Upper lobe of left lung (tissue), 4 donors: ENCODE measurements at regions not wholly inside any gene's neighbourhood (a gene's known extent, or its start where the extent isn't known, plus 50 kb on each side); places are given as distances from the start of the nearest gene placed in this dataset.

Source experiments
- POLR2A ChIP-seq, 4 donors: fragments of 450-650 bp; IDR thresholded peaks; one replicate each; pipeline ENCODE4 v1.5.1; 2016 to 2017; ENCODE audit warnings: antibody characterized with exemption in 4 of 4, mild to moderate bottlenecking in 2 of 4
- POLR2AphosphoS5 ChIP-seq, 2 donors: sonication (generic); formaldehyde crosslinking; IDR thresholded peaks; one replicate each; pipeline ENCODE4 v1.5.1; 2017; ENCODE audit warnings: antibody characterized with exemption in 2 of 2
- TF ChIP-seq, protein P1 (sequence below), 6 experiments: fragments of 450-650 bp in 4 of 6; fragments of 200-600 bp in 2 of 6; sonication (generic) in 2 of 6; IDR thresholded peaks; one replicate each; pipeline ENCODE4 v1.5.1; 2016 to 2019; ENCODE audit warnings: antibody characterized with exemption in 6 of 6

DNA sequence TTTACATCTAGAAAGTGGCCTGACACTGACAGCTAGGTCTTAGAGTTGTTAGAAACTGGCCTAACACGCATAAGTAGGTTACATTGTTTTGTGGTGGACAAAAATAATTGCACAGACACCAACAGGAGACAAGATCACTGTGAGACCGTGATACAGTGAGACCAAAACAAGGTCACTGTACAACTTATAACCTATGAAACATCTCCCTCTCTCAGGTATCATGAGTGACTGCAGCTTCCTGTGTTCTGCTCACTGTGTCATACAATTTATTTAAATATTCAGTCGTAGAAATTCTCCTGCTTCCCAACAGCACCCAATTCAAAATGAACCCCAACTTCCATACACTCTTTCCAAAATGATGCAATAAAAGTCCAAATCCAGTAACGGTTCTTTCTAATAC is 2165.2 kb downstream of the PCDH9 start:
- TF ChIP-seq, protein P1, sequence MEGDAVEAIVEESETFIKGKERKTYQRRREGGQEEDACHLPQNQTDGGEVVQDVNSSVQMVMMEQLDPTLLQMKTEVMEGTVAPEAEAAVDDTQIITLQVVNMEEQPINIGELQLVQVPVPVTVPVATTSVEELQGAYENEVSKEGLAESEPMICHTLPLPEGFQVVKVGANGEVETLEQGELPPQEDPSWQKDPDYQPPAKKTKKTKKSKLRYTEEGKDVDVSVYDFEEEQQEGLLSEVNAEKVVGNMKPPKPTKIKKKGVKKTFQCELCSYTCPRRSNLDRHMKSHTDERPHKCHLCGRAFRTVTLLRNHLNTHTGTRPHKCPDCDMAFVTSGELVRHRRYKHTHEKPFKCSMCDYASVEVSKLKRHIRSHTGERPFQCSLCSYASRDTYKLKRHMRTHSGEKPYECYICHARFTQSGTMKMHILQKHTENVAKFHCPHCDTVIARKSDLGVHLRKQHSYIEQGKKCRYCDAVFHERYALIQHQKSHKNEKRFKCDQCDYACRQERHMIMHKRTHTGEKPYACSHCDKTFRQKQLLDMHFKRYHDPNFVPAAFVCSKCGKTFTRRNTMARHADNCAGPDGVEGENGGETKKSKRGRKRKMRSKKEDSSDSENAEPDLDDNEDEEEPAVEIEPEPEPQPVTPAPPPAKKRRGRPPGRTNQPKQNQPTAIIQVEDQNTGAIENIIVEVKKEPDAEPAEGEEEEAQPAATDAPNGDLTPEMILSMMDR (IDR thresholded peaks at IDR 0.05) = no peak
- TF ChIP-seq POLR2A (IDR thresholded peaks at IDR 0.05) (no peak), POLR2AphosphoS5 (IDR thresholded peaks at IDR 0.05) (no peak)
